IMR-90 (cell line): ENCODE measurements at regions not wholly inside any gene's neighbourhood (a gene's known extent, or its start where the extent isn't known, plus 50 kb on each side); places are given as distances from the start of the nearest gene placed in this dataset.

ENCODE experiments used
- POLR2A ChIP-seq: IDR thresholded peaks from 2 replicates; pipeline ENCODE4 v1.6.1; 2012; ENCODE audit warnings: mild to moderate bottlenecking, low read depth, low read length
- TF ChIP-seq, protein P1 (sequence below): conservative IDR thresholded peaks from 2 replicates; pipeline ENCODE4 v1.5.1; 2012; ENCODE audit warnings: mild to moderate bottlenecking, low read depth, low read length, improper control_type of control experiment

DNA sequence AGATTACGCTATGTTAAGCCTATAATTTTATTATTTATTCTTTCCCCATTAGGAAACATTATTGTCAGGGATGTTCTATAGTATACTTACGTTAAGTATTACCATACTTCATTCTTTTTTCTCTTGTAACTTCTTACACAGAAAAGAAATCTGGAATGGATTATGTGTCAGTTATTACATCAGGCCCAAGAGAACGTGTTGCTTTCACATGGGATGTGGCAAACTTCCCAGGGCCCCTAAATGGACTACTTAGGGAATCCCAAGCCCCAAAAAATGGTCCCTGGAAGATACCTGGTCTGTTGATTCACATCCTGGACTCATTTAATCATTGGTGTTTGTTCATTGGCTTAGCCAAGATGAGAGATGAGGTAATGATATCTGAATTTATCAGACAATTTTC, 249.8 kb downstream of the NRIP1 start:
- TF ChIP-seq, protein P1, sequence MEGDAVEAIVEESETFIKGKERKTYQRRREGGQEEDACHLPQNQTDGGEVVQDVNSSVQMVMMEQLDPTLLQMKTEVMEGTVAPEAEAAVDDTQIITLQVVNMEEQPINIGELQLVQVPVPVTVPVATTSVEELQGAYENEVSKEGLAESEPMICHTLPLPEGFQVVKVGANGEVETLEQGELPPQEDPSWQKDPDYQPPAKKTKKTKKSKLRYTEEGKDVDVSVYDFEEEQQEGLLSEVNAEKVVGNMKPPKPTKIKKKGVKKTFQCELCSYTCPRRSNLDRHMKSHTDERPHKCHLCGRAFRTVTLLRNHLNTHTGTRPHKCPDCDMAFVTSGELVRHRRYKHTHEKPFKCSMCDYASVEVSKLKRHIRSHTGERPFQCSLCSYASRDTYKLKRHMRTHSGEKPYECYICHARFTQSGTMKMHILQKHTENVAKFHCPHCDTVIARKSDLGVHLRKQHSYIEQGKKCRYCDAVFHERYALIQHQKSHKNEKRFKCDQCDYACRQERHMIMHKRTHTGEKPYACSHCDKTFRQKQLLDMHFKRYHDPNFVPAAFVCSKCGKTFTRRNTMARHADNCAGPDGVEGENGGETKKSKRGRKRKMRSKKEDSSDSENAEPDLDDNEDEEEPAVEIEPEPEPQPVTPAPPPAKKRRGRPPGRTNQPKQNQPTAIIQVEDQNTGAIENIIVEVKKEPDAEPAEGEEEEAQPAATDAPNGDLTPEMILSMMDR = no peak
- no peak for TF ChIP-seq POLR2A
